ENCODE measurements at regions not wholly inside any gene's neighbourhood (a gene's known extent, or its start where the extent isn't known, plus 50 kb on each side); places are given as distances from the start of the nearest gene placed in this dataset.

- no peak for TF ChIP-seq EZH2 (IDR thresholded peaks at IDR 0.05; ENCODE audit: borderline replicate concordance, low read length)
- TF ChIP-seq CTCF (conservative IDR thresholded peaks at IDR 0.05 in 1 of 2, IDR thresholded peaks at IDR 0.05 in 1 of 2; ENCODE audit: extremely low read depth in 1 of 2, insufficient read depth in 1 of 2, low read depth in 1 of 2, low read length in 2 of 2) = no peak
Observed at GRCh38 chr13:78909276-78909675, 250.3 kb upstream of the OBI1 start.

All from mammary epithelial cell (primary cell).